ENCODE measurements at regions not wholly inside any gene's neighbourhood (a gene's known extent, or its start where the extent isn't known, plus 50 kb on each side); places are given as distances from the start of the nearest gene placed in this dataset.

GRCh38 chr6:40194447-40195170 lies 260.3 kb upstream of the MOCS1 start:
- no peak overlapping the region for H3K27ac ChIP-seq (ENCODE audit: low read depth, low read length)
- 100% methylated on average over 1 of the region's 3 CpGs for WGBS (ENCODE audit: insufficient coverage)
- H3K27me3 ChIP-seq (ENCODE audit: control insufficient read depth, insufficient read depth, low read length): no peaks in the 10 kb centered on the region
- no peak overlapping the region for H3K4me3 ChIP-seq (ENCODE audit: low read depth, low read length)
- no peaks in the 10 kb centered on the region for H3K36me3 ChIP-seq (ENCODE audit: control insufficient read depth, insufficient read depth, low read length)
- peak in 1 of 6 donors; percentile 69 for DNase-seq (ENCODE audit: low read depth in 4 of 6, low spot score in 6 of 6)
- H3K4me1 ChIP-seq (ENCODE audit: control insufficient read depth, insufficient read depth, low read length): peaks cover 3% of the 10 kb centered on the region
- no peaks in the 10 kb centered on the region for H3K9me3 ChIP-seq (ENCODE audit: control insufficient read depth, insufficient read depth, low read length)

GRCh38 chr6:40192516-40192915 lies 258.3 kb upstream of the MOCS1 start:
- Histone ChIP-seq H3K27me3 (ENCODE audit: control insufficient read depth, insufficient read depth, low read length) (no peaks in the 10 kb centered on the region), H3K4me3 (ENCODE audit: low read depth, low read length) (no peak overlapping the region), H3K36me3 (ENCODE audit: control insufficient read depth, insufficient read depth, low read length) (no peaks in the 10 kb centered on the region), H3K9me3 (ENCODE audit: control insufficient read depth, insufficient read depth, low read length) (no peaks in the 10 kb centered on the region), H3K4me1 (ENCODE audit: control insufficient read depth, insufficient read depth, low read length) (peaks cover 3% of the 10 kb centered on the region), H3K27ac (ENCODE audit: low read depth, low read length) (no peak overlapping the region)
- WGBS (ENCODE audit: insufficient coverage): 91% methylated on average over 1 of the region's 4 CpGs
- DNase-seq (ENCODE audit: low read depth in 4 of 6, low spot score in 6 of 6): no peak

GRCh38 chr6:40188931-40189330 lies 254.7 kb upstream of the MOCS1 start:
- Histone ChIP-seq H3K4me3 (ENCODE audit: low read depth, low read length) (no peak overlapping the region), H3K27me3 (ENCODE audit: control insufficient read depth, insufficient read depth, low read length) (no peaks in the 10 kb centered on the region), H3K9me3 (ENCODE audit: control insufficient read depth, insufficient read depth, low read length) (no peaks in the 10 kb centered on the region), H3K4me1 (ENCODE audit: control insufficient read depth, insufficient read depth, low read length) (no peaks in the 10 kb centered on the region), H3K36me3 (ENCODE audit: control insufficient read depth, insufficient read depth, low read length) (no peaks in the 10 kb centered on the region), H3K27ac (ENCODE audit: low read depth, low read length) (no peak overlapping the region)
- DNase-seq (ENCODE audit: low read depth in 4 of 6, low spot score in 6 of 6): peak in 1 of 6 donors; percentile 45
- WGBS (ENCODE audit: insufficient coverage): no CpG with 5 or more reads among the region's 1 CpG

GRCh38 chr6:40187535-40188144 lies 253.4 kb upstream of the MOCS1 start:
- no peaks in the 10 kb centered on the region for H3K9me3 ChIP-seq (ENCODE audit: control insufficient read depth, insufficient read depth, low read length)
- H3K4me1 ChIP-seq (ENCODE audit: control insufficient read depth, insufficient read depth, low read length): no peaks in the 10 kb centered on the region
- H3K27ac ChIP-seq (ENCODE audit: low read depth, low read length): no peak overlapping the region
- H3K4me3 ChIP-seq (ENCODE audit: low read depth, low read length): no peak overlapping the region
- 39% methylated on average over 3 of the region's 5 CpGs for WGBS (ENCODE audit: insufficient coverage)
- H3K36me3 ChIP-seq (ENCODE audit: control insufficient read depth, insufficient read depth, low read length): no peaks in the 10 kb centered on the region
- no peak for DNase-seq (ENCODE audit: low read depth in 4 of 6, low spot score in 6 of 6)
- no peaks in the 10 kb centered on the region for H3K27me3 ChIP-seq (ENCODE audit: control insufficient read depth, insufficient read depth, low read length)

GRCh38 chr6:40185486-40185885 lies 251.2 kb upstream of the MOCS1 start:
- DNase-seq (ENCODE audit: low read depth in 4 of 6, low spot score in 6 of 6): no peak
- Histone ChIP-seq H3K27ac (ENCODE audit: low read depth, low read length) (no peak overlapping the region), H3K36me3 (ENCODE audit: control insufficient read depth, insufficient read depth, low read length) (no peaks in the 10 kb centered on the region), H3K4me3 (ENCODE audit: low read depth, low read length) (no peak overlapping the region), H3K9me3 (ENCODE audit: control insufficient read depth, insufficient read depth, low read length) (no peaks in the 10 kb centered on the region), H3K4me1 (ENCODE audit: control insufficient read depth, insufficient read depth, low read length) (no peaks in the 10 kb centered on the region), H3K27me3 (ENCODE audit: control insufficient read depth, insufficient read depth, low read length) (no peaks in the 10 kb centered on the region)
- WGBS (ENCODE audit: insufficient coverage): 100% methylated on average over 1 of the region's 1 CpG

GRCh38 chr6:40183902-40184301 lies 249.6 kb upstream of the MOCS1 start:
- Histone ChIP-seq H3K27ac (ENCODE audit: low read depth, low read length) (no peak overlapping the region), H3K27me3 (ENCODE audit: control insufficient read depth, insufficient read depth, low read length) (no peaks in the 10 kb centered on the region)
- no peak for DNase-seq (ENCODE audit: low read depth in 4 of 6, low spot score in 6 of 6)

GRCh38 chr6:40181367-40181766 lies 247.1 kb upstream of the MOCS1 start:
- Histone ChIP-seq H3K27ac (ENCODE audit: low read depth, low read length) (no peak overlapping the region), H3K9me3 (ENCODE audit: control insufficient read depth, insufficient read depth, low read length) (no peaks in the 10 kb centered on the region), H3K27me3 (ENCODE audit: control insufficient read depth, insufficient read depth, low read length) (no peaks in the 10 kb centered on the region), H3K4me1 (ENCODE audit: control insufficient read depth, insufficient read depth, low read length) (no peaks in the 10 kb centered on the region), H3K36me3 (ENCODE audit: control insufficient read depth, insufficient read depth, low read length) (no peaks in the 10 kb centered on the region), H3K4me3 (ENCODE audit: low read depth, low read length) (no peak overlapping the region)
- no CpG with 5 or more reads among the region's 1 CpG for WGBS (ENCODE audit: insufficient coverage)
- DNase-seq (ENCODE audit: low read depth in 4 of 6, low spot score in 6 of 6): no peak

More at GRCh38 chr6:40183902-40184301, 249.6 kb upstream of the MOCS1 start:
- Histone ChIP-seq H3K4me3 (ENCODE audit: low read depth, low read length) (no peak overlapping the region), H3K4me1 (ENCODE audit: control insufficient read depth, insufficient read depth, low read length) (no peaks in the 10 kb centered on the region), H3K36me3 (ENCODE audit: control insufficient read depth, insufficient read depth, low read length) (no peaks in the 10 kb centered on the region), H3K9me3 (ENCODE audit: control insufficient read depth, insufficient read depth, low read length) (no peaks in the 10 kb centered on the region)
- WGBS (ENCODE audit: insufficient coverage): 94% methylated on average over 4 of the region's 4 CpGs

GRCh38 chr6:40180271-40180670 lies 246.0 kb upstream of the MOCS1 start:
- peak in 1 of 6 donors; percentile 33 for DNase-seq (ENCODE audit: low read depth in 4 of 6, low spot score in 6 of 6)
- no peaks in the 10 kb centered on the region for H3K4me1 ChIP-seq (ENCODE audit: control insufficient read depth, insufficient read depth, low read length)

GRCh38 chr6:40179496-40179895 lies 245.2 kb upstream of the MOCS1 start:
- H3K27me3 ChIP-seq (ENCODE audit: control insufficient read depth, insufficient read depth, low read length): no peaks in the 10 kb centered on the region
- no peaks in the 10 kb centered on the region for H3K36me3 ChIP-seq (ENCODE audit: control insufficient read depth, insufficient read depth, low read length)
- H3K4me1 ChIP-seq (ENCODE audit: control insufficient read depth, insufficient read depth, low read length): no peaks in the 10 kb centered on the region
- H3K9me3 ChIP-seq (ENCODE audit: control insufficient read depth, insufficient read depth, low read length): no peaks in the 10 kb centered on the region
- WGBS (ENCODE audit: insufficient coverage): no CpG with 5 or more reads among the region's 1 CpG
- no peak overlapping the region for H3K4me3 ChIP-seq (ENCODE audit: low read depth, low read length)
- H3K27ac ChIP-seq (ENCODE audit: low read depth, low read length): no peak overlapping the region
- DNase-seq (ENCODE audit: low read depth in 4 of 6, low spot score in 6 of 6): peak in 1 of 6 donors; percentile 64

More at GRCh38 chr6:40180271-40180670, 246.0 kb upstream of the MOCS1 start:
- no CpG with 5 or more reads among the region's 3 CpGs for WGBS (ENCODE audit: insufficient coverage)
- Histone ChIP-seq H3K36me3 (ENCODE audit: control insufficient read depth, insufficient read depth, low read length) (no peaks in the 10 kb centered on the region), H3K27ac (ENCODE audit: low read depth, low read length) (no peak overlapping the region), H3K9me3 (ENCODE audit: control insufficient read depth, insufficient read depth, low read length) (no peaks in the 10 kb centered on the region), H3K4me3 (ENCODE audit: low read depth, low read length) (no peak overlapping the region), H3K27me3 (ENCODE audit: control insufficient read depth, insufficient read depth, low read length) (no peaks in the 10 kb centered on the region)

GRCh38 chr6:40177598-40177997 lies 243.3 kb upstream of the MOCS1 start:
- H3K9me3 ChIP-seq (ENCODE audit: control insufficient read depth, insufficient read depth, low read length): no peaks in the 10 kb centered on the region
- no peaks in the 10 kb centered on the region for H3K36me3 ChIP-seq (ENCODE audit: control insufficient read depth, insufficient read depth, low read length)
- H3K27ac ChIP-seq (ENCODE audit: low read depth, low read length): no peak overlapping the region
- no peaks in the 10 kb centered on the region for H3K27me3 ChIP-seq (ENCODE audit: control insufficient read depth, insufficient read depth, low read length)
- DNase-seq (ENCODE audit: low read depth in 4 of 6, low spot score in 6 of 6): no peak
- no peak overlapping the region for H3K4me3 ChIP-seq (ENCODE audit: low read depth, low read length)
- no peaks in the 10 kb centered on the region for H3K4me1 ChIP-seq (ENCODE audit: control insufficient read depth, insufficient read depth, low read length)
- no CpG with 5 or more reads among the region's 1 CpG for WGBS (ENCODE audit: insufficient coverage)
